Natural killer cell (primary cell): ENCODE measurements at regions not wholly inside any gene's neighbourhood (a gene's known extent, or its start where the extent isn't known, plus 50 kb on each side); places are given as distances from the start of the nearest gene placed in this dataset.

Source experiments
- ATAC-seq, 3 donors: fragments of 150-1000 bp in 2 of 3; fragments of 200-7000 bp in 1 of 3; cut with Tn5 transposase; 1 replicate in 1 of 3; 2 replicates in 2 of 3; pipeline ENCODE4 v1.10.0; 2021; ENCODE audit warnings: mild to moderate bottlenecking in 2 of 3, moderate library complexity in 2 of 3
- DNase-seq, 2 donors: peaks; one replicate each; pipeline versions ENCODE4 v3.0.0 to v3.0.0-alpha.2; 2013 to 2021; ENCODE audit warnings: mixed read lengths in 1 of 2
- H3K27ac ChIP-seq: one replicate; pipeline ENCODE4 v1.5.1; 2013; ENCODE audit warnings: mild to moderate bottlenecking, low read length
- H3K27me3 ChIP-seq: one replicate; pipeline ENCODE4 v1.6.1; 2013; ENCODE audit warnings: low read length; ENCODE audit not compliant: control insufficient read depth, insufficient read depth
- H3K36me3 ChIP-seq: one replicate; pipeline ENCODE4 v1.6.1; 2013; ENCODE audit warnings: low read length; ENCODE audit not compliant: control insufficient read depth, insufficient read depth
- H3K4me1 ChIP-seq: one replicate; pipeline ENCODE4 v1.6.1; 2013; ENCODE audit warnings: low read length; ENCODE audit not compliant: control insufficient read depth, insufficient read depth
- H3K4me3 ChIP-seq: one replicate; pipeline ENCODE4 v1.5.1; 2013; ENCODE audit warnings: low read length
- H3K9me3 ChIP-seq: one replicate; pipeline ENCODE4 v1.6.1; 2013; ENCODE audit warnings: low read length; ENCODE audit not compliant: control insufficient read depth, insufficient read depth
- H3K27ac Mint-ChIP-seq, 2 donors: one replicate each; pipeline ENCODE4 v1.8.0; 2022; ENCODE audit warnings: mild to moderate bottlenecking in 2 of 2, mixed read lengths in 2 of 2, moderate library complexity in 1 of 2
- H3K27me3 Mint-ChIP-seq, 2 donors: one replicate each; pipeline ENCODE4 v1.8.0; 2022; ENCODE audit warnings: low read depth in 2 of 2, mixed read lengths in 2 of 2
- H3K36me3 Mint-ChIP-seq: one replicate; pipeline ENCODE4 v1.8.0; 2022; ENCODE audit warnings: mixed read lengths
- H3K4me1 Mint-ChIP-seq, 2 donors: one replicate each; pipeline ENCODE4 v1.8.0; 2022; ENCODE audit warnings: mixed read lengths in 2 of 2
- H3K4me3 Mint-ChIP-seq: one replicate; pipeline ENCODE4 v1.8.0; 2022; ENCODE audit warnings: mild to moderate bottlenecking, moderate library complexity, mixed read lengths
- H3K9me3 Mint-ChIP-seq, 2 donors: one replicate each; pipeline ENCODE4 v1.8.0; 2022; ENCODE audit warnings: mixed read lengths in 2 of 2
- CTCF ChIP-seq: fragments of 200-600 bp; IDR thresholded peaks from one replicate; pipeline ENCODE4 v1.8.0; 2022; ENCODE audit warnings: antibody characterized with exemption
- WGBS: methylation state at CpG from one replicate; pipeline ENCODE4 v1.1.7; 2013; ENCODE audit warnings: missing lambda C conversion rate; ENCODE audit not compliant: insufficient coverage; 5-methylcytosine and 5-hydroxymethylcytosine counted together
- intact Hi-C: fragments of 100-400 bp; cut with micrococcal nuclease; formaldehyde crosslinking; loops from one replicate; pipeline ENCODE4 v1.14.2; 2022

- Histone ChIP-seq H3K4me3 (no peak overlapping the region), H3K27me3 (no peaks in the 10 kb centered on the region), H3K4me1 (no peaks in the 10 kb centered on the region), H3K9me3 (no peaks in the 10 kb centered on the region), H3K27ac (no peak overlapping the region), H3K36me3 (no peaks in the 10 kb centered on the region)
- no peak for TF ChIP-seq CTCF
- Mint-ChIP-seq H3K27me3 (no peaks in the 10 kb centered on the region), H3K9me3 (no peaks in the 10 kb centered on the region), H3K4me1 (peaks cover 6 to 7% of the 10 kb centered on the region in 2 donors), H3K36me3 (no peaks in the 10 kb centered on the region), H3K27ac (no peak overlapping the region), H3K4me3 (no peak overlapping the region)
- no peak for ATAC-seq
- intact Hi-C loops: no loop called here
- DNase-seq: no peak
- WGBS: 50% methylated on average over 2 of the region's 3 CpGs
These were observed 61.3 kb upstream of the CRIM1 start for GRCh38 chr2:36294316-36294721.

GRCh38 chr2:36290306-36290856 is 65.2 kb upstream of the CRIM1 start:
- ATAC-seq: no peak
- TF ChIP-seq CTCF: no peak
- no peaks in the 10 kb centered on the region for H3K4me1 ChIP-seq
- no peak overlapping the region for H3K4me3 Mint-ChIP-seq
- no peak overlapping the region for H3K4me3 ChIP-seq
- intact Hi-C loops: no loop called here
- H3K9me3 Mint-ChIP-seq: no peaks in the 10 kb centered on the region
- H3K9me3 ChIP-seq: no peaks in the 10 kb centered on the region
- no peaks in the 10 kb centered on the region for H3K36me3 ChIP-seq
- H3K27me3 ChIP-seq: no peaks in the 10 kb centered on the region
- H3K27ac ChIP-seq: no peak overlapping the region
- no peaks in the 10 kb centered on the region for H3K36me3 Mint-ChIP-seq
- no peaks in the 10 kb centered on the region for H3K4me1 Mint-ChIP-seq
- no peak for DNase-seq
- no peak overlapping the region for H3K27ac Mint-ChIP-seq
- WGBS: 95% methylated on average over 3 of the region's 6 CpGs
- H3K27me3 Mint-ChIP-seq: peaks cover 0 to 1% of the 10 kb centered on the region in 2 donors

GRCh38 chr2:36289731-36290130 is 65.8 kb upstream of the CRIM1 start:
- ATAC-seq (no peak), DNase-seq (no peak)
- no peak overlapping the region for H3K27ac Mint-ChIP-seq
- no peaks in the 10 kb centered on the region for H3K36me3 Mint-ChIP-seq
- H3K4me3 Mint-ChIP-seq: no peak overlapping the region
- H3K27me3 Mint-ChIP-seq: peaks cover 0 to 3% of the 10 kb centered on the region in 2 donors
- intact Hi-C loops: no loop called here
- no peaks in the 10 kb centered on the region for H3K9me3 Mint-ChIP-seq
- Histone ChIP-seq H3K4me1 (no peaks in the 10 kb centered on the region), H3K9me3 (no peaks in the 10 kb centered on the region), H3K27me3 (no peaks in the 10 kb centered on the region), H3K36me3 (no peaks in the 10 kb centered on the region), H3K4me3 (no peak overlapping the region), H3K27ac (no peak overlapping the region)
- no peaks in the 10 kb centered on the region for H3K4me1 Mint-ChIP-seq
- WGBS: 63% methylated on average over 1 of the region's 1 CpG
- no peak for TF ChIP-seq CTCF
